ENCODE measurements at regions not wholly inside any gene's neighbourhood (a gene's known extent, or its start where the extent isn't known, plus 50 kb on each side); places are given as distances from the start of the nearest gene placed in this dataset.

DNA sequence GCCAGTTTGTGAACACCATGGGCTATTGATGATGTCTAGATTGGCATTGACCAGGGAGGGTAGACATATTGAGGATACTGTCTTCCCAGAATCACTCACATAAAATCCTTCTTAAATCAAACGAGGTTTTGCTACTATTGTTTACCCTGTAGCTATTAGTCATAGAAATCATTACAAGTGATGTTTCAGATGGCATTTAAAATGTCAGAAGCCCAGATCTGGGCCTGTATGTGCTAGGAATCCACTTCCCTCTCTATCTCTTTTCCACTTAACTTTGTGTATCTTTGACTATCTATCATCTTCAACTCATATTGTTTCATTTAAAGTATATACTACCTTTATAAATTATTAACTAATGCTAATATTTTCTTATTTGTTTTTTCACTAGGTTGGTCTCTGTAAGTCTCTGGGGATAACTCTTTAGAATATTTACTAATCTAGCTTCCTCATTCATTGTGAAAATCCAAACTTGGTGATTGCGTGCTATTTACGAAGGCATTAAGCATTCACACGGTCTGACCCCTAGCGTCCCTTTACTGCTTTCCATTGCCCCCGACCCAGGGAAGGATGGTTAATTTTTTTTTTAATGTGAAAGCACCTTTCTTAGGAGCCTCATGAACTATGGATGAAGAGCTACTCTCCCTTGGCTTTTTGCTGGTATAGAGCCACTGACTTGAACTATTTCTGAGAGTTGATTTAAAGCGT lies 281.8 kb downstream of the GPATCH2 start:
- Histone ChIP-seq H2AFZ (ENCODE audit: low read length) (no peak overlapping the region), H3K79me2 (ENCODE audit: insufficient read depth, low read length) (no peaks in the 10 kb centered on the region), H3K9me2 (replicated peaks; ENCODE audit: low read depth, low read length) (no peaks in the 10 kb centered on the region), H3K9ac (ENCODE audit: low read depth, low read length, poor library complexity, severe bottlenecking) (no peak overlapping the region), H3K9me3 (ENCODE audit: insufficient read depth, low read depth, low read length) (no peaks in the 10 kb centered on the region), H3K36me3 (ENCODE audit: insufficient read depth, low read length) (no peaks in the 10 kb centered on the region), H3K4me3 (ENCODE audit: low read length, poor library complexity, severe bottlenecking) (no peak overlapping the region), H3F3A (ENCODE audit: low read depth) (no peaks in the 10 kb centered on the region), H3K4me2 (ENCODE audit: low read depth, low read length, poor library complexity, severe bottlenecking) (no peak overlapping the region), H3K27me3 (ENCODE audit: insufficient read depth, low read length, poor library complexity, severe bottlenecking) (no peaks in the 10 kb centered on the region), H3K4me1 (ENCODE audit: insufficient read depth, low read length, poor library complexity, severe bottlenecking) (no peaks in the 10 kb centered on the region), H4K20me1 (ENCODE audit: insufficient read depth, low read length, poor library complexity, severe bottlenecking) (no peaks in the 10 kb centered on the region)
- TF ChIP-seq, protein P1, sequence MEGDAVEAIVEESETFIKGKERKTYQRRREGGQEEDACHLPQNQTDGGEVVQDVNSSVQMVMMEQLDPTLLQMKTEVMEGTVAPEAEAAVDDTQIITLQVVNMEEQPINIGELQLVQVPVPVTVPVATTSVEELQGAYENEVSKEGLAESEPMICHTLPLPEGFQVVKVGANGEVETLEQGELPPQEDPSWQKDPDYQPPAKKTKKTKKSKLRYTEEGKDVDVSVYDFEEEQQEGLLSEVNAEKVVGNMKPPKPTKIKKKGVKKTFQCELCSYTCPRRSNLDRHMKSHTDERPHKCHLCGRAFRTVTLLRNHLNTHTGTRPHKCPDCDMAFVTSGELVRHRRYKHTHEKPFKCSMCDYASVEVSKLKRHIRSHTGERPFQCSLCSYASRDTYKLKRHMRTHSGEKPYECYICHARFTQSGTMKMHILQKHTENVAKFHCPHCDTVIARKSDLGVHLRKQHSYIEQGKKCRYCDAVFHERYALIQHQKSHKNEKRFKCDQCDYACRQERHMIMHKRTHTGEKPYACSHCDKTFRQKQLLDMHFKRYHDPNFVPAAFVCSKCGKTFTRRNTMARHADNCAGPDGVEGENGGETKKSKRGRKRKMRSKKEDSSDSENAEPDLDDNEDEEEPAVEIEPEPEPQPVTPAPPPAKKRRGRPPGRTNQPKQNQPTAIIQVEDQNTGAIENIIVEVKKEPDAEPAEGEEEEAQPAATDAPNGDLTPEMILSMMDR (conservative IDR thresholded peaks at IDR 0.05; ENCODE audit: low read length), result no peak
- no peak for TF ChIP-seq EZH2phosphoT487 (IDR thresholded peaks at IDR 0.05; ENCODE audit: borderline replicate concordance)

DNA sequence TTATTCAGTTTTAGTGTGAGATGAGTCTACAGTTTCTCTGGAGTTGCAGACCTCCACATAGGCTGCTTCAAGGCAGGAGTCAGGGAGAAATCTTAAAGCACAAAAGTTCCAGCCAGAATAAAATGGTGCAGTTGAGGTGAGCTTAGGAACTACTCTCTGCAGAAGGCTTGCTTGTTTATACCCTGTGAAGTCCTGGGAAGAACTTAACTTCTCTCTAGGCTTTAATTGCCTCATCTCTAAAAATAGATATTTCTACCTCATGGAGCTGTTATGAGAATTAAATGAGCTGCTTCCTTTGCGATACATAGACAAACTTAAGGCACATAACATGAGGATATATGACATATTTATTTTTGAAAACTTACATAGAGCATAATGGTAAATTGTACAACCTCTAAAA lies 286.2 kb downstream of the GPATCH2 start:
- TF ChIP-seq EZH2phosphoT487 (IDR thresholded peaks at IDR 0.05; ENCODE audit: borderline replicate concordance), result no peak
- TF ChIP-seq, protein P1 (conservative IDR thresholded peaks at IDR 0.05; ENCODE audit: low read length), result no peak
- Histone ChIP-seq H4K20me1 (ENCODE audit: insufficient read depth, low read length, poor library complexity, severe bottlenecking) (no peaks in the 10 kb centered on the region), H3K79me2 (ENCODE audit: insufficient read depth, low read length) (no peaks in the 10 kb centered on the region), H3K27me3 (ENCODE audit: insufficient read depth, low read length, poor library complexity, severe bottlenecking) (no peaks in the 10 kb centered on the region), H3K9me2 (replicated peaks; ENCODE audit: low read depth, low read length) (no peaks in the 10 kb centered on the region), H3F3A (ENCODE audit: low read depth) (no peaks in the 10 kb centered on the region), H3K36me3 (ENCODE audit: insufficient read depth, low read length) (no peaks in the 10 kb centered on the region), H2AFZ (ENCODE audit: low read length) (no peak overlapping the region), H3K9me3 (ENCODE audit: insufficient read depth, low read depth, low read length) (no peaks in the 10 kb centered on the region), H3K9ac (ENCODE audit: low read depth, low read length, poor library complexity, severe bottlenecking) (no peak overlapping the region), H3K4me2 (ENCODE audit: low read depth, low read length, poor library complexity, severe bottlenecking) (no peak overlapping the region), H3K4me1 (ENCODE audit: insufficient read depth, low read length, poor library complexity, severe bottlenecking) (no peaks in the 10 kb centered on the region), H3K4me3 (ENCODE audit: low read length, poor library complexity, severe bottlenecking) (no peak overlapping the region)

DNA sequence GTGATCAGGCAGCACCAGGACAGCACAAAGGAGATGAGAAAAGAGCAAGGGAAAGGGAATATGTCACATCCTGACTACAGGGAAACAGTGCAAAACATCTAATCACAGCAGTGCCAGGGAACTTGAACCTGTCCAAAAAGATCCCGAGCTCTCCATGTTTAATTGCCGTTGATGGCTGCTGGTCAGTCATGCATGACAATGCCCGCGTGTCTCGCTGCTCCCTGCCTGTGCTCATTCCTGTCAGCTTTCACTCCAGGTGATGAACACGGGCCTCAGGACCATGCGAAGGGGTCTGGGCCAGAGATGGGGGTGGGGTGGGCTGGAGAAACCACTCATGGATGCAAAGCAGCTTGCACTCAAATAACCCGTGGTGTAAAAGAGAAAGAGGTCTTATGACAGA lies 287.0 kb downstream of the GPATCH2 start:
- H2AFZ ChIP-seq (ENCODE audit: low read length), result no peak overlapping the region

More for the DNA sequence above, 287.0 kb downstream of the GPATCH2 start:
- Histone ChIP-seq H3K4me3 (ENCODE audit: low read length, poor library complexity, severe bottlenecking) (no peak overlapping the region), H3K79me2 (ENCODE audit: insufficient read depth, low read length) (no peaks in the 10 kb centered on the region), H3K27me3 (ENCODE audit: insufficient read depth, low read length, poor library complexity, severe bottlenecking) (no peaks in the 10 kb centered on the region), H3K4me1 (ENCODE audit: insufficient read depth, low read length, poor library complexity, severe bottlenecking) (no peaks in the 10 kb centered on the region), H3K9me2 (replicated peaks; ENCODE audit: low read depth, low read length) (no peaks in the 10 kb centered on the region), H3K9me3 (ENCODE audit: insufficient read depth, low read depth, low read length) (no peaks in the 10 kb centered on the region), H3F3A (ENCODE audit: low read depth) (no peaks in the 10 kb centered on the region), H4K20me1 (ENCODE audit: insufficient read depth, low read length, poor library complexity, severe bottlenecking) (no peaks in the 10 kb centered on the region), H3K9ac (ENCODE audit: low read depth, low read length, poor library complexity, severe bottlenecking) (no peak overlapping the region), H3K4me2 (ENCODE audit: low read depth, low read length, poor library complexity, severe bottlenecking) (no peak overlapping the region), H3K36me3 (ENCODE audit: insufficient read depth, low read length) (no peaks in the 10 kb centered on the region)
- TF ChIP-seq, protein P1 (conservative IDR thresholded peaks at IDR 0.05; ENCODE audit: low read length), result no peak
- no peak for TF ChIP-seq EZH2phosphoT487 (IDR thresholded peaks at IDR 0.05; ENCODE audit: borderline replicate concordance)

Measured in Loucy (cell line).